ENCODE measurements at regions not wholly inside any gene's neighbourhood (a gene's known extent, or its start where the extent isn't known, plus 50 kb on each side); places are given as distances from the start of the nearest gene placed in this dataset.
"Not testable (repeated sequence)": the region's sequence is repeated elsewhere in the genome, so short reads cannot be mapped to it uniquely, and the experiment has no call there.

DNA sequence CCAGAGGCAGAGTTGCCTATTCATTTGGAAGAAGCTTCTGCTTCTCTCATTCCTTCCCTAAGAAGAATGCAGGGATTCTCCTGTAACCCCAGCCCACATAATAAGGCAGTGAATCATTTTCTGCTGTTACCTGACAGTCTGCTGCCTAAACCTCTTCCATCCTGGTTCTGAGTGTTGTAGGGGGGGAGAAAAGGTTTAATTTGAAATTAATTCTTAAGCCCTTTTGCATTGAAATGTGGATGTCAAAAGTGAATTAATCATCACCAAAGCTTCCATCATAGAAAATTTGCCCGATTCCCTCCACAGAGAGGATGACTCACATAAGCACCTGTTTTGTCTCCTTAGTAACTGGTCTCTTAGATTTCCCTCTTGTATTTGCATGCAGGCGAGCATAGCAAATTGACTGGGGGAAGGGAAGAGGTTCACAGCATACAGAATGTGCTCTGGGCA is 146.7 kb upstream of the FNDC3A start:
- no peak for TF ChIP-seq CTCF (IDR thresholded peaks at IDR 0.05; ENCODE audit: low read depth, low read length, missing control alignments)
- no peak overlapping the region for H3K4me3 ChIP-seq (ENCODE audit: low read depth, low read length)
- no peak for DNase-seq (ENCODE audit: low read depth)

GRCh38 chr13:48829536-48829935 is 146.2 kb upstream of the FNDC3A start:
- no peak for DNase-seq (ENCODE audit: low read depth)
- no peak overlapping the region for H3K4me3 ChIP-seq (ENCODE audit: low read depth, low read length)

GRCh38 chr13:48831248-48831647 is 144.5 kb upstream of the FNDC3A start:
- DNase-seq (ENCODE audit: low read depth) = peak; percentile 8
- no peak for TF ChIP-seq CTCF (IDR thresholded peaks at IDR 0.05; ENCODE audit: low read depth, low read length, missing control alignments)

More at GRCh38 chr13:48829536-48829935, 146.2 kb upstream of the FNDC3A start:
- TF ChIP-seq CTCF (IDR thresholded peaks at IDR 0.05; ENCODE audit: low read depth, low read length, missing control alignments) = no peak

DNA sequence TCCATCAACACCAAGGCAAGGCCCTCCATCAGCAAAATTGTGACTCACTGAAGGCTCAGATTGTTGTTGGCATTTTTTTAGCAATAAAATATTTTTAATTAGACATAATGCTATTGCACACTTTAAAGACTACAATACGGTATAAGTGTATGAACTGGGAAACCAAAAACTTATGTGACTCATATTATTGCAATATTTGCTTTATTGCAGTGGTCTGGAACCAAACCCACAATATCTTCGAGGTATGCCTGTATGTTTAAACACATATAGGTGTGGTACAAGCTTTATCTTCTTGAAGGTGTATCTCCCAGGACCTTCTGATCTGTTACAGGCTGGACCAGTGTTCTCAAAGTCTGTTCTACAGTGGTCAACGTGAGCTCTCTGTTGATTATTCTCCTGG is 142.3 kb upstream of the FNDC3A start:
- DNase-seq (ENCODE audit: low read depth) = no peak
- TF ChIP-seq CTCF (IDR thresholded peaks at IDR 0.05; ENCODE audit: low read depth, low read length, missing control alignments) = no peak
- no peak overlapping the region for H3K4me3 ChIP-seq (ENCODE audit: low read depth, low read length)

More at GRCh38 chr13:48831248-48831647, 144.5 kb upstream of the FNDC3A start:
- H3K4me3 ChIP-seq (ENCODE audit: low read depth, low read length) = no peak overlapping the region

GRCh38 chr13:48835326-48835725 is 140.4 kb upstream of the FNDC3A start:
- DNase-seq (ENCODE audit: low read depth); H3K4me3 ChIP-seq (ENCODE audit: low read depth, low read length): not testable (repeated sequence)

DNA sequence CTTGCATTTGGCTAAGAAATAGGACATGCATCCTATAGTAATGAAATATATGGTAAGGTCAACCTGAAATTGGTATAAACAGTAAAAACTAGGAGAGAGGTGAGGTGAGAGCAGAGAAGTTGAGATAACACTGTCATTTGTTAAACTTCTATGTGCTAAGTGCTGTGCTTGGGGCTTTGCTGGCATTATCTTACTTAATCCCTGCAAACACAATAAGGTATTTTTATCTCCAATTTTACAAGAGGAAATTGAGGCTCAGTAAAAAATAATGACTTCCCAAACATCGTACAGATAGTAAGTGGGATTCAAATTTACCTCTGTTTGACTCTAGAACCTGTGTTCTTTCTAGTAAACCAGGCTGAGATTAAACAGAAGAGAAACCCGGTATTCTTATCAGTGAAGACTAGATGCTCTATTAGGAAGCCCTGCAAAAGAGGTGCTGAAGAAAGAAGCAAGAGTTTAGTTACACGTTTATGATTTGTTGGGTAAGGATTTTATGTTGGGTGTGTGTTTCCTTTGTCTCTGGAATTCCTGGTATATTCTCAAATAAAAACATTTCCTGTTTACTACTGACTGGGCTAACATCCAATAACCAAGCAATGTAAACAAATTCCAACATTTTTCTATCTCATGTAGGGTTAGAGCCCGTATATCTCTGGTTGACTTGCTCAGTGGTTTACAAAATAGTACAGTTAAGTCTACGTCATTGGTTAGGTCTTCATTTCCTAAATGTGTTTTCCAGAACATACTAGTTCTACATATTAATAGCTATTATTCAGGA is 137.3 kb upstream of the FNDC3A start:
- H3K4me3 ChIP-seq (ENCODE audit: low read depth, low read length) = no peak overlapping the region
- no peak for TF ChIP-seq CTCF (IDR thresholded peaks at IDR 0.05; ENCODE audit: low read depth, low read length, missing control alignments)
- DNase-seq (ENCODE audit: low read depth) = no peak

DNA sequence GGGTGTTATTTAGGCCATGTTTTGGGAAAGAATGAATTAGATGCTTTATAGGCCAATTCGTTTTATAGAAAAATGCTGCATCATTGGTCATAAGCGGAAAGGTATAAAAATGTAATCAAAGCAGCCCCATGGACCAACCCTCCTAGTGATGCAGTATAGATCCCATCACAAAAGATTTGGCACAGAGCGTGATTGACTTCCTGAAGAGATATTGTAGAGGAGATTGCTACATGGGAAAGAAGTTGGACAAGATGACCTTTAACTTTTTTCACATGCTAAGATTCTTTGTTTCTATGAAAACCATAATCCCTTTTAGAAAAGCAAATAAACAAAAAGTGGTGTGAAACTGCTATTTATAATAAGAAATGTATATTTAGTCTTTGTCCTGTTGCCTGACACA is 136.5 kb upstream of the FNDC3A start:
- no peak for DNase-seq (ENCODE audit: low read depth)
- no peak overlapping the region for H3K4me3 ChIP-seq (ENCODE audit: low read depth, low read length)
- no peak for TF ChIP-seq CTCF (IDR thresholded peaks at IDR 0.05; ENCODE audit: low read depth, low read length, missing control alignments)
